A549 (cell line): ENCODE measurements at regions not wholly inside any gene's neighbourhood (a gene's known extent, or its start where the extent isn't known, plus 50 kb on each side); places are given as distances from the start of the nearest gene placed in this dataset.
"Not testable (repeated sequence)": the region's sequence is repeated elsewhere in the genome, so short reads cannot be mapped to it uniquely, and the experiment has no call there.

ENCODE experiments used
- ATAC-seq, 2 experiments: fragments of 200-7000 bp in 1 of 2; fragments of >200 bp in 1 of 2; cut with Nextera tagmentation in 1 of 2; cut with Tn5 transposase in 1 of 2; 3 replicates each; pipeline versions ENCODE4 v1.8.0 to v1.9.1; 2018 to 2020; ENCODE audit warnings: mild to moderate bottlenecking in 1 of 2, moderate library complexity in 1 of 2
- CTCF ChIA-PET: fragments of 300-600 bp; sonication (Branson Sonifier 250); formaldehyde crosslinking; extraction: SDS; loops from one replicate; lab custom pipeline; 2021; ENCODE audit warnings: antibody characterized with exemption, inconsistent platforms; lab: Yijun Ruan, JAX
- POLR2A ChIA-PET: fragments of 350-600 bp; formaldehyde crosslinking; extraction: SDS; loops from one replicate; lab custom pipeline; 2021; ENCODE audit warnings: antibody characterized with exemption, inconsistent platforms; lab: Yijun Ruan, JAX
- DNase-seq, 2 experiments: peaks; one replicate each; pipeline versions ENCODE4 v3.0.0 to v3.0.0-alpha.2; 2011 to 2016; ENCODE audit warnings: low read depth in 1 of 2, low spot score in 1 of 2
- FAIRE-seq: peaks from 2 replicates; lab custom pipeline; 2011; peaks lifted over from hg19 to GRCh38; lab: Jason Lieb, UNC
- H3K27ac ChIP-seq, 2 experiments: fragments of >200 bp; sonication (Bioruptor Twin); formaldehyde crosslinking; 3 replicates each; pipeline ENCODE4 v1.5.1; 2016 to 2017
- H3K4me1 ChIP-seq: fragments of >200 bp; sonication (Bioruptor Twin); formaldehyde crosslinking; 3 replicates; pipeline ENCODE4 v1.6.1; 2016
- H3K4me2 ChIP-seq: fragments of >200 bp; sonication (Bioruptor Twin); formaldehyde crosslinking; 3 replicates; pipeline ENCODE4 v1.6.1; 2016
- H3K4me3 ChIP-seq: fragments of >200 bp; sonication (Bioruptor Twin); formaldehyde crosslinking; 3 replicates; pipeline ENCODE4 v1.5.1; 2016
- H3K9me3 ChIP-seq: fragments of >200 bp; sonication (Bioruptor Twin); formaldehyde crosslinking; 3 replicates; pipeline ENCODE4 v1.6.1; 2016
- CEBPB ChIP-seq, 2 experiments: fragments of >200 bp in 1 of 2; sonication (Bioruptor Twin) in 1 of 2; formaldehyde crosslinking in 1 of 2; IDR thresholded peaks; 2 replicates each; pipeline ENCODE4 v1.6.1; 2012 to 2016
- CHD4 ChIP-seq: fragments of 200-600 bp; sonication (generic); IDR thresholded peaks from 2 replicates; pipeline ENCODE4 v1.6.1; 2016; ENCODE audit warnings: antibody characterized with exemption, mild to moderate bottlenecking, borderline replicate concordance
- E2F6 ChIP-seq: IDR thresholded peaks from 2 replicates; pipeline ENCODE4 v1.6.1; 2012; ENCODE audit warnings: low read depth, borderline replicate concordance
- EHF ChIP-seq: fragments of 250-450 bp; sonication (Bioruptor Pico); IDR thresholded peaks from 2 replicates; pipeline ENCODE4 v1.5.0; 2020; ENCODE audit warnings: mild to moderate bottlenecking
- EP300 ChIP-seq, 2 experiments: fragments of >200 bp; sonication (Bioruptor Twin); formaldehyde crosslinking; IDR thresholded peaks; 2 replicates in 1 of 2; 3 replicates in 1 of 2; pipeline ENCODE4 v1.6.1; 2016 to 2017
- JUN ChIP-seq, 2 experiments: fragments of >200 bp; sonication (Bioruptor Twin); formaldehyde crosslinking; IDR thresholded peaks; 2 replicates in 1 of 2; 3 replicates in 1 of 2; pipeline ENCODE4 v1.6.1; 2016 to 2017
- KDM1A ChIP-seq: fragments of 200-600 bp; sonication (generic); IDR thresholded peaks from 2 replicates; pipeline ENCODE4 v1.6.1; 2016; ENCODE audit warnings: low read depth, mild to moderate bottlenecking
- MAX ChIP-seq: IDR thresholded peaks from 2 replicates; pipeline ENCODE4 v1.6.1; 2012
- MAZ ChIP-seq: fragments of 150-350 bp; IDR thresholded peaks from 2 replicates; pipeline ENCODE4 v1.6.1; 2014; ENCODE audit warnings: antibody characterized with exemption, low read depth, low read length, borderline replicate concordance
- PBX3 ChIP-seq: IDR thresholded peaks from 2 replicates; pipeline ENCODE4 v1.6.1; 2012
- RARB ChIP-seq: fragments of 250-450 bp; sonication (Bioruptor Pico); IDR thresholded peaks from 2 replicates; pipeline ENCODE4 v1.8.0; 2021; ENCODE audit warnings: mild to moderate bottlenecking, moderate library complexity
- RNF2 ChIP-seq: fragments of 200-600 bp; sonication (generic); IDR thresholded peaks from 2 replicates; pipeline ENCODE4 v1.6.1; 2016; ENCODE audit warnings: low read depth, mild to moderate bottlenecking, antibody characterized with exemption, moderate library complexity, borderline replicate concordance
- ZFP36 ChIP-seq: fragments of 450-650 bp; IDR thresholded peaks from 2 replicates; pipeline ENCODE4 v1.6.1; 2014; ENCODE audit warnings: borderline replicate concordance; ENCODE audit not compliant: partially characterized antibody
- ZNF302 ChIP-seq: fragments of 250-450 bp; sonication (Bioruptor Pico); IDR thresholded peaks from 2 replicates; pipeline ENCODE4 v1.9.0; 2021; ENCODE audit warnings: inconsistent platforms, mild to moderate bottlenecking, moderate library complexity
- WGBS: methylation state at CpG from one replicate; pipeline ENCODE4 v1.1.6; 2017; ENCODE audit errors: missing lambda C conversion rate; 5-methylcytosine and 5-hydroxymethylcytosine counted together

GRCh38 chr6:84868149-84868548 lies 103.8 kb upstream of the TBX18 start (continued):
- no peak for TF ChIP-seq E2F6
- no peak for TF ChIP-seq CHD4
- no peak for TF ChIP-seq CEBPB (IDR thresholded peaks at IDR 0.05)
- TF ChIP-seq ZFP36: no peak
- no peak for TF ChIP-seq ZNF302 (CRISPR knock-in tag)
- no peak for TF ChIP-seq EHF (CRISPR knock-in tag)
- no peak for TF ChIP-seq KDM1A
- TF ChIP-seq PBX3: no peak

- no peak overlapping the region for H3K4me3 ChIP-seq
- 5% methylated on average over 2 of the region's 2 CpGs for WGBS
- H3K9me3 ChIP-seq: no peaks in the 10 kb centered on the region
- ChIA-PET CTCF (no interaction called here), POLR2A (no interaction called here)
- H3K4me2 ChIP-seq: peak overlapping the region; percentile 60
- peak in 1 of 2 experiments; percentile 52 for DNase-seq
- no peak for TF ChIP-seq MAX
- TF ChIP-seq CEBPB (IDR thresholded peaks at IDR 0.05): peak; percentile 23 to 65; a peak in 3 of 4 replicates
- FAIRE-seq: no peak
- ATAC-seq: peak; percentile 76 to 79; a peak in 5 of 6 replicates
- peak overlapping the region; percentile 55 to 72; a peak in 4 of 6 replicates for H3K27ac ChIP-seq
- H3K4me1 ChIP-seq: peaks cover 23% of the 10 kb centered on the region; the same call in 2 of the 3 replicates
These were observed 103.1 kb upstream of the TBX18 start for GRCh38 chr6:84867521-84867920.

GRCh38 chr6:84866715-84867114 lies 102.3 kb upstream of the TBX18 start:
- 4% methylated on average over 1 of the region's 1 CpG for WGBS

GRCh38 chr6:84865372-84865771 lies 101.0 kb upstream of the TBX18 start:
- H3K4me3 ChIP-seq, H3K27ac ChIP-seq, CTCF ChIA-PET, FAIRE-seq, ATAC-seq, H3K9me3 ChIP-seq, H3K4me2 ChIP-seq, POLR2A ChIA-PET, DNase-seq: not testable (repeated sequence)
- peaks cover 23% of the 10 kb centered on the region; the same call in 2 of the 3 replicates for H3K4me1 ChIP-seq
- WGBS: 81% methylated on average over 1 of the region's 1 CpG

More at GRCh38 chr6:84866715-84867114, 102.3 kb upstream of the TBX18 start:
- ChIA-PET POLR2A (no interaction called here), CTCF (no interaction called here)
- peaks cover 23% of the 10 kb centered on the region; the same call in 2 of the 3 replicates for H3K4me1 ChIP-seq
- DNase-seq (no peak), FAIRE-seq (no peak), ATAC-seq (no peak)
- H3K4me2 ChIP-seq: peak overlapping the region; percentile 60
- no peak overlapping the region for H3K4me3 ChIP-seq
- H3K27ac ChIP-seq: peak overlapping the region; percentile 63 to 72; a peak in 4 of 6 replicates
- no peaks in the 10 kb centered on the region for H3K9me3 ChIP-seq
- TF ChIP-seq JUN (IDR thresholded peaks at IDR 0.05) (no peak), CEBPB (IDR thresholded peaks at IDR 0.05) (peak in 1 of 2 experiments; percentile 21; a peak in 1 of 4 replicates)

GRCh38 chr6:84862843-84863242 lies 98.4 kb upstream of the TBX18 start:
- ChIA-PET POLR2A (no interaction called here), CTCF (no interaction called here)
- DNase-seq (no peak), FAIRE-seq (no peak), ATAC-seq (no peak)
- Histone ChIP-seq H3K4me2 (no peak overlapping the region), H3K27ac (no peak overlapping the region), H3K4me1 (peaks cover 15% of the 10 kb centered on the region; the same call in 2 of the 3 replicates), H3K9me3 (no peaks in the 10 kb centered on the region), H3K4me3 (no peak overlapping the region)
- TF ChIP-seq RARB: no peak
- TF ChIP-seq MAZ: no peak
- TF ChIP-seq EP300 (IDR thresholded peaks at IDR 0.05): no peak
- no peak for TF ChIP-seq RNF2
- 67% methylated on average over 1 of the region's 1 CpG for WGBS
